Stimulated activated CD8-positive, alpha-beta memory T cell treated with anti-CD3 and anti-CD28 coated beads, Interleukin-2, amount 100 ng/mL, for 48 hours (primary cell): ENCODE measurements at regions not wholly inside any gene's neighbourhood (a gene's known extent, or its start where the extent isn't known, plus 50 kb on each side); places are given as distances from the start of the nearest gene placed in this dataset.
A peak's percentile ranks its signal among the peaks of the same experiment; 100 is the strongest.

Experiments used
- DNase-seq, 2 donors: peaks; one replicate each; pipeline ENCODE4 v3.0.0-alpha.2; 2020; ENCODE audit warnings: low read depth in 2 of 2

- no peak for DNase-seq
Observed at GRCh38 chr6:44712353-44713111, 325.0 kb downstream of the CDC5L start.

GRCh38 chr6:44715188-44715587, 327.7 kb downstream of the CDC5L start:
- DNase-seq = no peak

- DNase-seq = no peak
Observed at GRCh38 chr6:44715925-44716324, 328.4 kb downstream of the CDC5L start.

GRCh38 chr6:44717431-44717830, 329.9 kb downstream of the CDC5L start:
- DNase-seq = no peak

- no peak for DNase-seq
Observed at GRCh38 chr6:44721954-44722578, 334.6 kb downstream of the CDC5L start.

- no peak for DNase-seq
Observed at GRCh38 chr6:44722736-44723135, 335.2 kb downstream of the CDC5L start.

- DNase-seq = no peak
Observed at GRCh38 chr6:44723439-44724197, 336.1 kb downstream of the CDC5L start.

- no peak for DNase-seq
Observed at GRCh38 chr6:44725070-44725469, 337.6 kb downstream of the CDC5L start.

- no peak for DNase-seq
Observed at GRCh38 chr6:44727651-44728630, 340.4 kb downstream of the CDC5L start.

- DNase-seq = no peak
Observed at GRCh38 chr6:44730771-44731391, 343.4 kb downstream of the CDC5L start.

- no peak for DNase-seq
Observed at GRCh38 chr6:44731485-44732095, 344.1 kb downstream of the CDC5L start.

- no peak for DNase-seq
Observed at GRCh38 chr6:44732243-44732642, 344.7 kb downstream of the CDC5L start.

- no peak for DNase-seq
Observed at GRCh38 chr6:44733126-44733525, 345.6 kb downstream of the CDC5L start.

- DNase-seq = no peak
Observed at GRCh38 chr6:44733868-44734267, 346.4 kb downstream of the CDC5L start.

- DNase-seq = no peak
Observed at GRCh38 chr6:44734886-44735629, 347.6 kb downstream of the CDC5L start.

GRCh38 chr6:44735630-44735963, 348.1 kb downstream of the CDC5L start:
- DNase-seq = peak; percentile 14 to 19

- DNase-seq = no peak
Observed at GRCh38 chr6:44737341-44737740, 349.8 kb downstream of the CDC5L start.

- DNase-seq = no peak
Observed at GRCh38 chr6:44737829-44738528, 350.5 kb downstream of the CDC5L start.

GRCh38 chr6:44738601-44739146, 351.2 kb downstream of the CDC5L start:
- DNase-seq = no peak
